ENCODE measurements at regions not wholly inside any gene's neighbourhood (a gene's known extent, or its start where the extent isn't known, plus 50 kb on each side); places are given as distances from the start of the nearest gene placed in this dataset.

DNA sequence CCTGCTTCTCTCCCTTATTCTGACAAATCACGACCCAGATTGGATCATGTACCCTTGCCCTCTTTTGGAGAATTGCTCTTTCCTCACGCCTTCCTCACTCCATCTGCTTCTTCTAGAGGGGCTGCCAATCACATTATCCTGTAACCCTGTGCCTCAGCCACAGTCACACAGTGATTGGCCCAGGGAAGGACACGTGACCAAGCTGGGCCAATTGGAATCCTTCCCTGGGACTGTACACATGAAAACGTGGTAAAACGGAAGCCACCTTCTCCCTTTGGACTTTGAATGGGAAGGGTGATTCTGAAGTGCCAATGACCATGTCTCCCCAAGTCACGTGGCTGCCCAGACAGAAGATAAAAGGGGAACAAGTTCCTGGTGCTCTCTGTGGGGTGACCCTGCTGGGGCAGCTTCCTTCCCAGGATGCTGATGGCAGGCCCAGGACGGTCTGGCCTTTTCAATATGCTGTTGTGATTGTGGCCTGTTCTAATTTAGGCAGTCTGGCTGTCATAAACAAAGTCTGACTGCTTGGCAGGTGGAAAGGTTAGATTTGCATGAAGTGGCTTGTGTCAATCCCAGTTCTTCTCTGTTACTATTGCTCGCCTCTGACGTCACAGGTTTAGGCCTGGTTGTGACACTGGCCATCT is 92.9 kb downstream of the UBIAD1 start:
- TF ChIP-seq EZH2 (IDR thresholded peaks at IDR 0.05; ENCODE audit: borderline replicate concordance, low read depth, low read length, poor library complexity, severe bottlenecking): no peak
- TF ChIP-seq, protein P1, sequence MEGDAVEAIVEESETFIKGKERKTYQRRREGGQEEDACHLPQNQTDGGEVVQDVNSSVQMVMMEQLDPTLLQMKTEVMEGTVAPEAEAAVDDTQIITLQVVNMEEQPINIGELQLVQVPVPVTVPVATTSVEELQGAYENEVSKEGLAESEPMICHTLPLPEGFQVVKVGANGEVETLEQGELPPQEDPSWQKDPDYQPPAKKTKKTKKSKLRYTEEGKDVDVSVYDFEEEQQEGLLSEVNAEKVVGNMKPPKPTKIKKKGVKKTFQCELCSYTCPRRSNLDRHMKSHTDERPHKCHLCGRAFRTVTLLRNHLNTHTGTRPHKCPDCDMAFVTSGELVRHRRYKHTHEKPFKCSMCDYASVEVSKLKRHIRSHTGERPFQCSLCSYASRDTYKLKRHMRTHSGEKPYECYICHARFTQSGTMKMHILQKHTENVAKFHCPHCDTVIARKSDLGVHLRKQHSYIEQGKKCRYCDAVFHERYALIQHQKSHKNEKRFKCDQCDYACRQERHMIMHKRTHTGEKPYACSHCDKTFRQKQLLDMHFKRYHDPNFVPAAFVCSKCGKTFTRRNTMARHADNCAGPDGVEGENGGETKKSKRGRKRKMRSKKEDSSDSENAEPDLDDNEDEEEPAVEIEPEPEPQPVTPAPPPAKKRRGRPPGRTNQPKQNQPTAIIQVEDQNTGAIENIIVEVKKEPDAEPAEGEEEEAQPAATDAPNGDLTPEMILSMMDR (conservative IDR thresholded peaks at IDR 0.05; ENCODE audit: low read depth, low read length): no peak

Measured in A673 (cell line).